ENCODE measurements at regions not wholly inside any gene's neighbourhood (a gene's known extent, or its start where the extent isn't known, plus 50 kb on each side); places are given as distances from the start of the nearest gene placed in this dataset.

DNA sequence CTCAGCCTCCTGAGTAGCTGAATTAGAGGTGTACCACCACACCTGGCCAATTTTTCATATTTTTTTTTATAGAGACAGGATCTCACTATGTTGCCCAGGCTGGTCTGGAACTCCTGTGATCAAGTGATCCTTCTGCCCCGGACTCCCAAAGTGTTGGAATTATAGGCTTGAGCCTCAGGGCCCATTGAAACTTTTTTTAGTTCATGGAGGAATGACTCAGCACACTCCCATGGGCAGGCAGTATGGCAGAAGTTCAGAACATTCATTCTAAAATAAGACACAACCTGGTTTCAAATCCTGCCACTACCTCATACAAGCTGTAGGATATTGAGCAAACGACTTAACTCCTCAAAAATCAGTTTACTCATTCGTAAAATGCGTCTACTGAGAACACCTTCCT, 320.4 kb upstream of the SP8 start:
- intact Hi-C loops (cut with DNase I), result no loop called here
- DNase-seq, result no peak
- no peak for TF ChIP-seq POLR2AphosphoS5 (IDR thresholded peaks at IDR 0.05)
- no peak for TF ChIP-seq POLR2A (IDR thresholded peaks at IDR 0.05)
- TF ChIP-seq, protein P1, sequence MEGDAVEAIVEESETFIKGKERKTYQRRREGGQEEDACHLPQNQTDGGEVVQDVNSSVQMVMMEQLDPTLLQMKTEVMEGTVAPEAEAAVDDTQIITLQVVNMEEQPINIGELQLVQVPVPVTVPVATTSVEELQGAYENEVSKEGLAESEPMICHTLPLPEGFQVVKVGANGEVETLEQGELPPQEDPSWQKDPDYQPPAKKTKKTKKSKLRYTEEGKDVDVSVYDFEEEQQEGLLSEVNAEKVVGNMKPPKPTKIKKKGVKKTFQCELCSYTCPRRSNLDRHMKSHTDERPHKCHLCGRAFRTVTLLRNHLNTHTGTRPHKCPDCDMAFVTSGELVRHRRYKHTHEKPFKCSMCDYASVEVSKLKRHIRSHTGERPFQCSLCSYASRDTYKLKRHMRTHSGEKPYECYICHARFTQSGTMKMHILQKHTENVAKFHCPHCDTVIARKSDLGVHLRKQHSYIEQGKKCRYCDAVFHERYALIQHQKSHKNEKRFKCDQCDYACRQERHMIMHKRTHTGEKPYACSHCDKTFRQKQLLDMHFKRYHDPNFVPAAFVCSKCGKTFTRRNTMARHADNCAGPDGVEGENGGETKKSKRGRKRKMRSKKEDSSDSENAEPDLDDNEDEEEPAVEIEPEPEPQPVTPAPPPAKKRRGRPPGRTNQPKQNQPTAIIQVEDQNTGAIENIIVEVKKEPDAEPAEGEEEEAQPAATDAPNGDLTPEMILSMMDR (IDR thresholded peaks at IDR 0.05), result no peak
- no peak for TF ChIP-seq EP300 (IDR thresholded peaks at IDR 0.05)
- Histone ChIP-seq H3K27ac (no peak overlapping the region), H3K9me3 (no peaks in the 10 kb centered on the region), H3K4me3 (no peak overlapping the region), H3K27me3 (no peaks in the 10 kb centered on the region), H3K36me3 (no peaks in the 10 kb centered on the region), H3K4me1 (peaks cover 0 to 10% (median 8%) of the 10 kb centered on the region in 4 donors)
- 83 to 88% methylated on average over 4 of the region's 4 CpGs for WGBS, 2 donors

DNA sequence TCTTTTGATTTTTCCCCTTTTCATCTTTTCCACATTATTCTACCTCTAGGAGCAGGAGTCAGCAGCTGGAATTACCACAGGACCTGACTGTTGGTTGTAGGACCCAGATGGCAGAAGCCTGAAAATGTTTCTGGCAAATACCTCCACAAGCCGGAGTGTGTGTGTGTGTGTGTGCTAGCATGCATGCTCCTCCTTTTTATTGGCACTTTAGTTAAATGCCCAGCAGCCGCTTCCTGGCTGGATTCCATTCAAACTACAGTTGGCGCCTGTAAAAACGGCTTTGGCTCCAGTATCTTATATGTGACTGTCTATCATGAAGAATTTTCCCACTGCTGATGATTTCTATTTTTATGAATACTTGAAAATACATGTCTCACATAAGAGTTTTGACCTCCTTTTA, 319.7 kb upstream of the SP4 start:
- H3K4me1 ChIP-seq, result peaks cover 0 to 10% (median 8%) of the 10 kb centered on the region in 4 donors
- TF ChIP-seq EP300 (IDR thresholded peaks at IDR 0.05) (no peak), POLR2A (IDR thresholded peaks at IDR 0.05) (no peak), POLR2AphosphoS5 (IDR thresholded peaks at IDR 0.05) (no peak)
- TF ChIP-seq, protein P1 (IDR thresholded peaks at IDR 0.05), result no peak
- no peaks in the 10 kb centered on the region for H3K36me3 ChIP-seq
- no peaks in the 10 kb centered on the region for H3K27me3 ChIP-seq
- H3K27ac ChIP-seq, result no peak overlapping the region
- DNase-seq, result no peak
- 11 to 48% methylated on average over 4 of the region's 4 CpGs for WGBS, 2 donors
- H3K9me3 ChIP-seq, result no peaks in the 10 kb centered on the region
- intact Hi-C loops (cut with DNase I), result no loop called here
- no peak overlapping the region for H3K4me3 ChIP-seq

GRCh38 chr7:21113609-21114415, 314.1 kb upstream of the SP4 start:
- WGBS, 2 donors, result 90 to 93% methylated on average over 5 of the region's 5 CpGs
- no peaks in the 10 kb centered on the region for H3K9me3 ChIP-seq
- H3K36me3 ChIP-seq, result no peaks in the 10 kb centered on the region
- TF ChIP-seq POLR2AphosphoS5 (IDR thresholded peaks at IDR 0.05), result no peak
- no peak for TF ChIP-seq POLR2A (IDR thresholded peaks at IDR 0.05)
- TF ChIP-seq, protein P1 (IDR thresholded peaks at IDR 0.05), result no peak
- no peak for TF ChIP-seq EP300 (IDR thresholded peaks at IDR 0.05)
- no peaks in the 10 kb centered on the region for H3K27me3 ChIP-seq
- no peaks in the 10 kb centered on the region for H3K4me1 ChIP-seq
- intact Hi-C loops (cut with DNase I), result no loop called here
- no peak overlapping the region for H3K27ac ChIP-seq
- no peak overlapping the region for H3K4me3 ChIP-seq
- DNase-seq, result no peak

GRCh38 chr7:21123586-21123985, 304.3 kb upstream of the SP4 start:
- peaks cover 0 to 4% (median 0%) of the 10 kb centered on the region in 4 donors for H3K4me1 ChIP-seq
- no peak overlapping the region for H3K4me3 ChIP-seq
- H3K27ac ChIP-seq, result no peak overlapping the region
- no peak for DNase-seq
- no peaks in the 10 kb centered on the region for H3K9me3 ChIP-seq
- intact Hi-C loops (cut with DNase I), result no loop called here
- no peaks in the 10 kb centered on the region for H3K36me3 ChIP-seq
- no peak for TF ChIP-seq POLR2AphosphoS5 (IDR thresholded peaks at IDR 0.05)
- TF ChIP-seq, protein P1 (IDR thresholded peaks at IDR 0.05), result no peak
- TF ChIP-seq POLR2A (IDR thresholded peaks at IDR 0.05), result no peak
- no peak for TF ChIP-seq EP300 (IDR thresholded peaks at IDR 0.05)
- WGBS, 2 donors, result 68 to 92% methylated on average over 1 of the region's 1 CpG
- no peaks in the 10 kb centered on the region for H3K27me3 ChIP-seq

All from sigmoid colon (tissue), 6 donors.